Vagina (tissue), 2 donors: ENCODE measurements at regions not wholly inside any gene's neighbourhood (a gene's known extent, or its start where the extent isn't known, plus 50 kb on each side); places are given as distances from the start of the nearest gene placed in this dataset.

ENCODE experiments used
- CTCF ChIP-seq, 3 experiments: fragments of 450-650 bp in 2 of 3; fragments of 200-600 bp in 1 of 3; sonication (generic) in 1 of 3; IDR thresholded peaks; one replicate each; pipeline ENCODE4 v1.5.1; 2017 to 2019; ENCODE audit warnings: antibody characterized with exemption in 3 of 3, mild to moderate bottlenecking in 2 of 3, moderate library complexity in 2 of 3
- POLR2A ChIP-seq, 2 donors: fragments of 450-650 bp; IDR thresholded peaks; one replicate each; pipeline ENCODE4 v1.6.1; 2017; ENCODE audit warnings: antibody characterized with exemption in 2 of 2, mild to moderate bottlenecking in 2 of 2, moderate library complexity in 2 of 2

DNA sequence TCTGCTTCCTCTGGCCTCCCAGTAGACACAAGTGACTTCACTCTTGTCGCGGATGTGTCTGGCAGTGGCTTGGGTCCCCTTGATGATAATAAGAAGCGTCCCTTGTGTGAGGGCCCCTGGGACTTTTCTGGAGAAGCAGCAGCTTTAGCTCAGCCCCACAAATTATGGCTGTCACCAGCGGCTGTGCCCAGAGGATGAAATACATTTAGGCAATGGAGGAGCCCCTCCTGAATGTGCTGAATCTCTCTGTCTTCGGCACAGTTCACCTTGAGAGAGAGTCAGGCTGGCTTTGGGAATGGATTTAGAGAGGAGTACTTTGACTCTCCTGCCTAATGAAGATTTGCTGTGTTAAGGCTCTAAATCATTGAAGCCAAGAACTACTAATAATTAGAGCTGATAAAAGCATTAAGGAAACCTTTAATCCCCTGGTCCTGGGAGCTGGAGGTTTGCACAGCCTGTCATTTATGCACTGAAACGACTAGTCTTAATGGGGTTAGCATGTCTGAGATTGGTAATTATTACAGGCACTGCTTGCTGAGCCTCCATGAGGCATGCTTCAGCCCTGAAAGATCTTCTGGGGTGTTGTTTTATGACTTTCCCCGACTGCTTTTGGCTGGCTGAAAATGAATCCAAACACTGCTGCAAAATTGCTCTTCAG is 127.0 kb downstream of the TENT4A start:
- TF ChIP-seq POLR2A (IDR thresholded peaks at IDR 0.05) (no peak), CTCF (IDR thresholded peaks at IDR 0.05) (no peak)
